HG02588 (cell line): ENCODE measurements at regions not wholly inside any gene's neighbourhood (a gene's known extent, or its start where the extent isn't known, plus 50 kb on each side); places are given as distances from the start of the nearest gene placed in this dataset.

Experiments
- ATAC-seq: cut with Tn5 transposase; IDR thresholded peaks from one replicate; pipeline ENCODE4 v1.9.1; 2021; ENCODE audit warnings: mild to moderate bottlenecking, moderate library complexity; ENCODE audit not compliant: unreplicated experiment

DNA sequence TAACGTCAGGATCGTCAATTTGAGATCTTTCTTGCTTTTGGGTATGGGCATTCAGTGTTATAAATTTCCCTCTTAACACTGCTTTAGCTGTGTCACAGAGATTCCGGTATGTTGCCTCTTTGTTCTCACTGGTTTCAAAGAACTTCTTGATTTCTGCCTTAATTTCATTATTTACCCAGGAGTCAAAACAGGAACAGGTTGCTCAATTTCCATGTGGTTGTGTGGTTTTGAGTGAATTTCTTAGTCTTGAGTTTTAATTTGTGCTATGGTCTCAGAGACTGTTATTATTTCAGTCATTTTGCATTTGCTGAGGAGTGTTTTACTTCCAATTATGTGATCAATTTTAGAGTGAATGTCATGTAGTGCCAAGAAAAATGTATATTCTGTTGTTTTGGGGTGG is 153.1 kb downstream of the PCDH17 start:
- no peak for ATAC-seq

DNA sequence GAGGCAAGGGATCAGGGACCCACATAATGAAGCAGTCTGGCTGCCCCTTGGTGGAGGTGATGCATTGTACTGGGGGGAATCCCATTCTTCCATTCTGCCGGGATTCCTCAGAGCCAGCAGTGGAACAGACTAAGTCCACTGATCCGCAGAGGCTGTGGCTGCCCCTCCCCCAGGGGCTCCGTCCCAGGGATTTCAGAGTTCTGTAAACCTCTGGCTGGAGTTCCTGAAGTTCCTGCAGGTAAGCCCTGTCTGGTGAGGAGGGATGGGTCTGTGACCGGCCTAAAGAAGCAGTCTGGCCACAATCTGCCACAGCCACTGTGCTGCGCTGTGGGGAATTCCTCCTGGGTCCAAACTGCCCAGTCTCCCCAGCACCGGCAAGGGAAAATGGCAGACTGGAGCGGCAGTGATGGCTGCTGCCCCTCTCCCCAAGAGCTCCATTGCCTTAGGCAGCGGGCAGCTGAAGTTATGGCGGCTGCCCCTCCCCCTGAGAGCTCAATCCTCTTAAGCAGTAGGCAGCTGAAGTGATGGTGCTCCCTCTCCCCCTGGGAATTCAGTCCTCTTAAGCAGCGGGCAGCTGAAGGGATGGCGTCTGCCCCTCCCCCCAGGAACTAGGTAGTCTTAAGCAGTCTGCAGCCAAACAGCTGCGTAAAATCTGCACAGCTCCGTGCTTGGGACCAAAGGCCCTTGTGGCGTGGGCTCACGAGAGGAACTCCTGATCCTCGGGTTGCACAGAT is 155.7 kb downstream of the PCDH17 start:
- no peak for ATAC-seq

DNA sequence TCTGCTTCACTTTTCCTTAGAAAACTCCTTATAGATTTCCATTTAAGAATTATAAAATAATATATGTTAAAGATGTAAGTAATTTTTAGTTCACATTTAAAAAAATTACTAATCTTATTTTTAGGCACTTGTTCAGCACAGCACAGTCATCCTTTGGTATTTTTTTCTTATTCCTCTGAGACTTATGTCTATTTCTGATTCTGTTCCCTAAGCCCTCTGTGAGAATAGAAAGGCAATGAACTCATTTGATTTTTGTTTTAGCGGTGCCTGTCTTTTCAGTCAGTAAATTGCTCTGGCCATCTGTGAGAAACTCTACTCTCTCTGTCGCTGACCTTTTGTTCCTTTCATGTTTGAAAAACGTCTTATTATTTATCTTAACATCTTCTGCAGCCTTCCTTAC is 168.1 kb downstream of the PCDH17 start:
- no peak for ATAC-seq

DNA sequence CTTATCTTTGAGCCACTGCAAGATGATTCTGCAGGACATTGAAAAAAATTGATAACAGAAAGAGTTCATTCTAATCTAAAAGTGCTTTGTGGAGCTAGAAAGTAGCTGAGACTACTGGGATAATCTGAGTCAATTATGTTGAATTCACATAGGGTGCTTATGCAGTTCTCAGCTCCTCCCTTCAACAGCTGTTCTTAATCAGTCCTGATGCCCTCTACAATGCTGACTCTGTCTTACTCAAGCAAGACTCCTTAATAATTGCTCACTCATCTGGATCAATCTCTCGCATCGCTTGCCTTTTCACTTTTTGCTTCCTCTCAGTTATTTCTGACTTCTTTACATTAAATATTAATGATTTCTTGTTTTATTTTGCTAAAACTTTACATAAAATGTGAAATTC is 182.1 kb downstream of the PCDH17 start:
- no peak for ATAC-seq

DNA sequence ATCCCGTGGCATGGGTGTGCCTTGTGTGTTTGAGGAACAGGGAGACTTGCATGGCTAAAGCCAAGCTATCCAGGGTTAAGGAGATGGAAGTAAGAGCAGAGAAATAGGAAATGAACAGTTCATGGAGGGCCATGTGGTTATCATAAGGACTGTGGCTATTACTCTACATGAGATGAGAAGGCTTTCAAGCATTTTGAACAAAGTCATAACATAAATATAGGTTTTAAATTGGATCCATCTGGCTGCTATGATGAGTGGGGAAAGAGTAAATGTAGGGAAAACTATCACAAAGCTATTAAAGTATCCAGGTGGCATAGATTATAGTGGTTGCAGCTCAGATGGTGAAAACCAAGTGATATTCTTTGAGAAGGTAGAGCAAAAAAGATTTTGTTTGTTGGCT is 184.1 kb downstream of the PCDH17 start:
- ATAC-seq, result no peak

DNA sequence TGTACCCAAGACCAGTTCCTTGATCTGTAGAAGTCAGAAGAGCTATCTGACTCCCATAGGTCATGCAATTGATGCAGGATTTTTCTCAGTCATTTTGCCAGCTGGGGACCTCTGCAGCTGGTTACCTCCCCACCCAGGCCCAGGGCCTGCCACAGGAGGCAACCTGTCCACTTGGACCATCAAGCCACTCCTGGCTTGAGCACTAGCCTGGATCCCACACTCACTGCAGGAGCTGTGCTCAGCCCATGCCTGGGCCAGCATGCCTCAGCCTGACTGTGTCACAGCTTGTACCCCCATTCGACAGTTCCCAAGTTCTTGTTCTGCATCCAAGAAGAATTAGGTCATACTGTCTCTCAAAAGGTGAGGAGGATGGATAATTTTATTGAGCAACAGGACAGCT is 189.4 kb downstream of the PCDH17 start:
- no peak for ATAC-seq

DNA sequence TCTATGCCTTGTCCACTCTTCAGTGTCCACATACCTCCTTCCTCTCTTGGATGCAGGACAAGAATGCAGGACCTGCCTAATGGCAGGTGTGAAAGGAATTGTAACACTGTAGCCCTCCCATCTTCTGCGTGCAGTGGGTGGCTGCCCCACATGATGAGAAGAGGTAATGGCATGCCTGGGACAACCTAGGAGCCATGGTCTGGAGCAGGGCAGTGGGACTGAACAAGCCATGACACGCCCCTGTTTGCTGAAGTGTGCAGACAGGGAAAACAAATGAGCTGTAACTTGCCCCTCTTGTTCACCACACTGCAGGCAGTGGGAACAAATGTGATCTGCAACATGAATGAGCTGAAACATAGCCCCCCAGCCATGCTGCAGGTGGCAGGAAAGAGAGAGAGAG is 192.2 kb downstream of the PCDH17 start:
- ATAC-seq, result no peak

DNA sequence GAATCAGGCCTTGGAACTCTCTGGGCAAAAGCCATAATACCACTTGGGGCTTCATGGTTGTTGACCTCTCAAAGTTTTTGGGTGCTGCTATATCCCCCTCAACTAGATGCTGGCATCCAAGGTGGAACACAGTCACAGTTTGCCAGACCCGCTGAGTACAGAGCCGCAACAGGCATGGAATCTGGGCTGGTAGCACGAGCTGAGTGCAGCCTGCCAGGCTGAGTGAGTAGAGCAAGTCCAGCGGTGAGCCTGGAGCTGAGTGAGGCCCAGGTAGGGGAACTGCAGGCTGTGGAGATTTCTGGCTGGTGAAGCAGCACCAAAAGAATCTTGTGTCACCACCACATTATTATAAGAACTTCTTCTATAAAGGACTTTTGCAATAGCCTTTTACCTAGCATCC is 192.6 kb downstream of the PCDH17 start:
- ATAC-seq, result no peak

DNA sequence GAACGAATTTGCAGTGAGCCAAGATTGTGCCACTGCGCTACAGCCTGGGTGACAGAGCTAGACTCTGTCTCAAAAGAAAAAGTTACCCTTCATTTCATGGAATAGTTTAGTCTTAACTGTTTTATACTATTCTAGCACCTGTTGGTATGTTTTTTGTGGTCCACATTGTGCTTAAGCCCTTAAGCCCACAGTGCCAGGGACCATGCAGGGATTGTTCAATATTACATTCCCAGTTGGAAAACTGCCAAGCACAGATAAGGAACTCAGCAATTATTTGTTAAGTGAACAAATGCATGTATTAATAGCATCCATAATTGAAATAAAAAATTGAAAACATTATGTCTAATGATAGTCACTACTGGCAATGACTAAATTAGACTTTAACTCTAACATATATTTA is 193.5 kb downstream of the PCDH17 start:
- no peak for ATAC-seq

DNA sequence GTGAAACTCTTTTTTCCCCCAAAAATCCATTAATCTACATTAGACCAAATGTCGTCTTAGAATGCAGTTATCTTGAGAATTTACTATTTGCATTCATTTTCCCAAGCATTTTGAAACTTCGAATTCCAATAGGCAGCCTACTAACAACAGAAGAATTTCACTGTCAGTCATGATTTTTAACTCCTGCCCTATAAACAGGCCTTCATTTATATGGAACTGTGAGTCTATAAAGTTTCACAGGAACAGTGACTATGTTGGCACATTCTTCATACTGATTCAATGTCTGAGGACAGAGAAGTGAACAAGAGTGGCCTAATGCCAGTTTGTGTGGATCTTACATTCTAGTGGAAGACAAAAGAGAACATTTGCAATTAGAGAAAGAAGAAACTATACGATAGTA is 198.0 kb downstream of the PCDH17 start:
- ATAC-seq, result no peak

DNA sequence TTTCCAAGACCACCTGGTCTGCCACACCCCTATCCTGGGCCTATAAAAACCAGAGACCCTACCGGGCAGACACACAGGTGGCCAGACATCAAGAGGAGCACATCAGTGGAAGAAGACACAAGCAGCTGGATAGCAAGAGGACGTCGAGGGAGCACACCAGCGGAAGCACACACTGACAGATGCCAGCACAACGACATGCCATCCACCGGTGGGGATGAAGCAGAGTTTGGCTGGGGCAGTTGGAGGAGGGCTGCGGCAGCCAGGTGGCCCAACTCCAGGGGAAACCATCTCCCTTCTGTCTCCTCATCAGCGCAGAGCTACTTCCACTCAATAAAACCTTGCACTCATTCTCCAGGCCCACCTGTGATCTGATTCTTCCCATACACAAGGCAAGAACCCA is 200.6 kb downstream of the PCDH17 start:
- no peak for ATAC-seq

DNA sequence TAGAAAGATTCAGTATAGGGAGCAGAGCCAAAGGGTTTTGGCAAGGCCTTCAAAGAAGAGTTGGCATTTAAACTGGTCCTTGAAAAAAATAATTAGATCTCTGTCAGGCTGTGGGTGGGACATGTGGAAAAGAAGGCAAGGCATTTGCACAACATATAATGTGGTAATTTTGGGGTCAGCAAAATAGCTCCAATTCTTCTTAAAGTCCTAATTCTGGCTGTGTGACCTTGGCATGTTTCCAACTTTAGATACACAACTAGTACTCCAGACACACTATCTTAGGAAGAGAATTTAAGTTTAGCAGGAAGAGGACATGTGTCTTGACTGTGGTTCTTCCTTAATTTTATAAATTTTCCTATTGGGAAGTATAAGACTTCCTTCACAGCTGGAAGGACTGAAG is 206.3 kb downstream of the PCDH17 start:
- ATAC-seq, result no peak

DNA sequence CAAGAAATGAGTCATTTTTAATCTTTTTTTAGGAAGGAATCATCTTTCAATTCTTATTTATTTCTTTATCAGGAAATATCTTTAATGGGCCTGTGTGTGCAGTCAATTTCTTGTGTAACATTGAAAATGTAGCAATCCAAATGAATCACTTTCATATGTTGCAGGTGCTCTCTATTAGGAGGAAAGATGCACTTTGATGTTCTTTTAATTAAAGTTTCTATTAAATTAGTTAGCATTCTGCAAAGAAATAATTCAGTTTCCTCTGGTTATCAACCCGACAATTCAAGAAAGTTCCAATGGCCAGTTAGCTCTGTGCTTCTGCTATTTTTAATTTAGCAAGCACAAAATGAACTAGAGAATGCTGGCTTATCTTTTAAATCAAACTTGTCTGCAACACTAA is 212.0 kb downstream of the PCDH17 start:
- no peak for ATAC-seq

DNA sequence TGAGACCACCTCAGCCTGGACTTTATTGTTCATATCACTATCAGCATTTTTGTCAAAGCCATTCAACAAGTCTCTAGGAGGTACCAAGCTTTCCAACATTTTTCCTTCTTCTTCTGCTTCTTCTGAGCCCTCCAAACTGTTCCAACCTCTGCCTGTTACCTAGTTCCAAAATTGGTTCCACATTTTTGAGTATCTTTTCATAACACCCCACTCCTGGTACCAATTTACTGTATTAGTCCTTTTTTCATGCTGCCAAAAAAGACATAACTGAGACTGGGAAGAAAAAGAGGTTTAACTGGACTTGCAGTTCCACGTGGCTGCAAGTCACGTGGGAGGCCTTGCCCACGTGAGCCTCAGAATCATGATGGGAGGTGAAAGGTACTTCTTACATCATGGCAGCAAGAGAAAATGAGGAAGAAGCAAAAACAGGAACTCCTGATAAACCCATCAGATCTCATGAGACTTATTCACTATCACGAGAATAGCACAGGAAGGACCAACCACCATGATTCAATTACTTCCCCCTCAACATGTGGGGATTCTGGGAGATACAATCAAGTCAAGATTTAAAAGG is 215.1 kb downstream of the PCDH17 start:
- ATAC-seq, result no peak

DNA sequence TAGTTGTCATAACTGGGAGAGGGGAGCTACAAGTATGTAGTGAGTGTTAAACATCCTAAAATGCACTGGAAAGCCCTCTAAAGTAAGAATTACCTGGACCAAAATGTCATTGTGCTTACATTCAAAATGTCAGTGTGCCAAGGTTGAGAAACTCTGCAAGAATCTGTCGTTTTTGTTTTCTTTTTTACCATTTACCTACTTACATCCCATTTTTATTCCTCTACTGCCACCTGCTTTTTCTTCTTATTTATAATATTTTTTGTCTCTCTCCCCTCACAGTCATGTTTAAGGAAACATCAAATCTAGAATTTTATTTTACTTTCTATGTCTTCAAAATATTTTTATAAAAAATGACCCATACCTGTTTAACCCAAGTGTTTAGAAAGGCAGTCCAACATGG is 226.4 kb downstream of the PCDH17 start:
- no peak for ATAC-seq

DNA sequence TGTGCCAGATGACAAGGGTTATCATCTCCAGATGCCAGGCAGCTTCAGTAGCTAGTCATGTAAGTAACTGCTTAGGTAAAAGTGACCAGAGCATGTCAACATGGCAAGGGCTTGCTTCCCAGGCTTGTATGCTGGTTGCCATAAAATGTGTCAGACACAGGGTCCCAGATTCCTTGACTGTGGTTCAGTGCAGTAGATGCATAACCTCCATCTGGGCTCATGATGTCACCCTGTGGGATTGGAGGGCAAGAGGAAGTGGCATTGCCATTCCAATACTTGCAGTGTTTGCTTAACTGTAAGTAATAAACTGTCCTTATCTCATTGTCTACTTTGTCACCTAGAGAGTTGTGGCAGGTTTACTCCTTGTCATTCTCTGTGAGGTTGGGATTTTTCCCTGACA is 226.8 kb downstream of the PCDH17 start:
- no peak for ATAC-seq

DNA sequence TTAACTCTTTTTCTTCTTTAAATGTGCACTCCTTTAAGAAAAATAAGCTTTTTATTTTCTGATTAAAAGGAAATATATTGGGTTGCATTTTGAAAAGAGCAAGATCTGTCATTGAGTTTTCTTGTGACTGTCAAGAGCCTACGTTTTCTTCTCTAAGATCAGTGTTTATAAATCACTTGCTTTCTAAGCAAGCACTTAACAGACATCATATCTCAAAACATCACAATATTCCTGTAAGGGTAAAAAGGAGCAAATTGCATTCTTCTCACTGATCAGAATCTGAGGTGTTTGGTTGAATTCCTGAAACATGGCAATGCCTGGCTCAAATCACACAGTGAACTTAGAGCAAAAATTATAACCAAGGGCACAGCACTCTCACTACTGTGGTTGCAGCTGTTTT is 231.3 kb downstream of the PCDH17 start:
- ATAC-seq, result no peak

DNA sequence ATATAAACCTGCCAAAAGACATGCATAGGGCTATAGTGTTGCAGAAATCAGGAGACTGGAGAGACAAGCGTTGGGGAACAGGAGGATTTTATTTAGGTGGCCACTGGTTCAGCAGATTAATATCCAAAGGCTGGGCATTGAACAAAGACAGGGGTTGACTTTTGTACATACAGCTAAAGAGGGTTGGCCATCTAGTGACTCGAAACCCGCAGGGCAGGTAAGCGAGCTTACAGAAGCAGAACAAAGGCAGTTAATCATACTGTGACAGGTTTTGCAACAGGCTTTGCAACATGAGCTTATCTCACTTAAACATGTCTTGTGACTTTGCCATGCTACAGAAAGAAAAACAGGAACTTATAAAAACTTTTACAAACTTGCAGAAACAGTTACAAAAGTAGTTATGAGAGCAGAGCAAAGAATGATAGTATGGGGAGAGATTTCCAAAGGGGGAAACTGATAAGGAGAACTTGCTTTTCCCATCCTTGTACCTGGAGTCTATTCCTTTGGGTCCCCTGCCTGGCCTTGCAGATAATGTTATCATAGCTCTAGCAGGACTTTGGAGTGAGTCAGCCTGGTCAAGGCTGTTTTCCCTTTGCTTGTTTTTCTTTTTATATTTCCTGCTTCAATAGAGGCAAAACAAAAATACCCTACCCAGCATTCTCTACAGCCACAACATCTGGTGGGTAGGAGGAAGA is 234.2 kb downstream of the PCDH17 start:
- no peak for ATAC-seq

DNA sequence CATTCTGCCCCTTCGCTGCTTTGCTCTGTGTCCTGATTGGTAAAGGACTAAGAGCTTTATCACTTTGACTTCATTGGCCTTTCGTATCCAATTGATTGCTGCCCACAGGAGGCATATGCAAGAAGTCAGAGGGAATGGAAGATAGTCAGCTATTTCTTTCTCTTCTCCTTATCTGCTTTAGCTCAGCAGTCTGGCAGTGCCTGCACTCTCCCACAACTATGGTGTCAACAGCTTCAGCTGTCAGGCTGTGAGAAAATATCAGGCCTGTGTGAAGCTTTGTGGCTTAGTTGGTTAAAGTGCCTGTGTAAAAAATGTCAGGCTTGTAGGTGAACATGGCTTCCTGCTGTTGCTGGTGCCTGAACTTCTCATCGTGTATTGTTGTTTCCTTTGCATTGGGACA is 243.0 kb downstream of the PCDH17 start:
- ATAC-seq, result no peak

DNA sequence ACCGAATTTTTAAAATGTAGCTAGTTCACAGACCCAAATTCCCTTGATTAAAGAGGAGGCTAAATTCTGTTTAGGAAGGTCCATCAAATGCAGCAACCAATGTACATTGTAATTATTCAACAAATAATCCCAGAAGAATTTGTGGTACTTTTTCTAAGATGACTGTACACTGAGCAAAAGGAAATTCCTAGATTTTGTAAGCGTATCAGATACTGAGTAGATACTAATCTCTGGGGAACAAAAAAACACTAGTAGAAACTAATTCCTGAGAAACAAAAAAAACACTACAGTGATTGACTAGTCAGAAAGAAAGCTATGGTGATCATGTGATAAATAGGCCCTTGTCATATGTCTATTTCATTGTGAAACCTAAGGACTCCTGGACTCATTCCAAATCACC is 246.1 kb downstream of the PCDH17 start:
- no peak for ATAC-seq

DNA sequence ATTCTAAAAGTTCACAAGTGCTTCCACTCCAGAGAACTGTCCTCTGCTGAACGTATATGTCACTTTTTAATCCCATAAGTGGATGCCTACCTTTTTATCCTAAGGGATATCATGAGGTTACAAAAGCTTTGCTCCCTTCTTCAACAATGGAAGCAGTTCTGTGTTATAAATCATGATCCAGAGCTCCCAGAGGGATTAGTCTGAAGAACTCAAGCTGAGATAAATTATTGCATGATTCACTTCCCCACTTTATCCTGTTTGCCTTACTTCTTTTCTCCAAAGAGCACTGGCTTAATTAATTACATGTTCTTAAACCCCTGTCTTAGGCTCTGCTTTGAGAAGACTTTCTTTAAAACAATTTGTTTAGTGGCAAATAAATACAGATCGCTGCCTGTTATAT is 246.7 kb downstream of the PCDH17 start:
- no peak for ATAC-seq

DNA sequence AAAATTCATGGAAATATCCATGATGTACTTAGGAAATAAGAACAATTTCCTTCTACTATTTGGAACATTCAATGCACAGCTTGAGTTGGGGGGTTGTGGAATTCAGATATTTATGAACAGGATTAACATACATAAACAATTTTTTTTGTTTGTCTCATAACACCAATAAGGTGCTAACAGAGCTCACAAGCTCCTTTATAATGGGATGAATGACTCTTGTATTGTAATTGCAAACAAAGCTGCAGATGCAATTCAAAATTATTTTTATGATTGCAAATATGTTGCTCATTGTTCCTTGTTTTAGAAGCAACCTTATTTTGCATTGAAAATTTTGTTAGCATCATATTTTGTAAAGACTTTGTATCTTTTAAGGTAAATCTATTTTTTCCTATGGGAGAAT is 265.7 kb downstream of the PCDH17 start:
- ATAC-seq, result no peak

DNA sequence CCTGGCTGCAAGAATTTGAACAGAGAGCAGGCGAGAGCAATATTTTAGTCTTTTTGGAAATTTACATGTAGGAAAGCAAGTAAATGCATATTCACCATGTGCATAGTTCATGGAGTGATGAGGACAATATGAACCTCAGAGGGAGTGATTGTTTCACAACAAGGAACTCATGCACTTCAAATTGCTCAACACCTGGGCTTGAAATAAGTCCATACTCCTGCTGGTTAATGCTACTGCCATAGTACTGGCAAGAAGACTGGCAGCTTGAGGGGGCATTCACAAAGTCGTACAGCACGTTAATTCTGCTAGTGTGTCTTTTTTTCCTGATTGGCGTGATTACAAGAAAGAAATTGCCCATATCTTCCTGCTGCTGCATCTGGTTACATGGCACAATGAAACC is 267.6 kb downstream of the PCDH17 start:
- ATAC-seq, result no peak
